ENCODE measurements at regions not wholly inside any gene's neighbourhood (a gene's known extent, or its start where the extent isn't known, plus 50 kb on each side); places are given as distances from the start of the nearest gene placed in this dataset.
"Not testable (repeated sequence)": the region's sequence is repeated elsewhere in the genome, so short reads cannot be mapped to it uniquely, and the experiment has no call there.

- DNase-seq (ENCODE audit: low spot score), result not testable (repeated sequence)
Measured at GRCh38 chr15:22519213-22519612, 60.5 kb downstream of the GOLGA6L22 start.

- DNase-seq (ENCODE audit: low spot score), result not testable (repeated sequence)
Measured at GRCh38 chr15:22526537-22526936, 67.8 kb downstream of the GOLGA6L22 start.

GRCh38 chr15:22527016-22527415 lies 68.3 kb downstream of the GOLGA6L22 start:
- not testable (repeated sequence) for DNase-seq (ENCODE audit: low spot score)

GRCh38 chr15:22529200-22529599 lies 70.5 kb downstream of the GOLGA6L22 start:
- not testable (repeated sequence) for DNase-seq (ENCODE audit: low spot score)

- not testable (repeated sequence) for DNase-seq (ENCODE audit: low spot score)
Measured at GRCh38 chr15:22559701-22560100, 101.0 kb downstream of the GOLGA6L22 start.

- DNase-seq (ENCODE audit: low spot score), result not testable (repeated sequence)
Measured at GRCh38 chr15:22561716-22562115, 103.0 kb downstream of the GOLGA6L22 start.

- DNase-seq (ENCODE audit: low spot score), result not testable (repeated sequence)
Measured at GRCh38 chr15:22566510-22566909, 107.8 kb downstream of the GOLGA6L22 start.

GRCh38 chr15:22569486-22569885 lies 110.8 kb downstream of the GOLGA6L22 start:
- DNase-seq (ENCODE audit: low spot score), result not testable (repeated sequence)

GRCh38 chr15:22572152-22572735 lies 113.5 kb downstream of the GOLGA6L22 start:
- DNase-seq (ENCODE audit: low spot score), result not testable (repeated sequence)

GRCh38 chr15:22572792-22573191 lies 114.1 kb downstream of the GOLGA6L22 start:
- DNase-seq (ENCODE audit: low spot score), result not testable (repeated sequence)

GRCh38 chr15:22577828-22578227 lies 119.1 kb downstream of the GOLGA6L22 start:
- DNase-seq (ENCODE audit: low spot score), result not testable (repeated sequence)

- not testable (repeated sequence) for DNase-seq (ENCODE audit: low spot score)
Measured at GRCh38 chr15:22579213-22579612, 120.5 kb downstream of the GOLGA6L22 start.

GRCh38 chr15:22587391-22587790 lies 128.7 kb downstream of the GOLGA6L22 start:
- not testable (repeated sequence) for DNase-seq (ENCODE audit: low spot score)

- not testable (repeated sequence) for DNase-seq (ENCODE audit: low spot score)
Measured at GRCh38 chr15:22598552-22598951, 139.8 kb downstream of the GOLGA6L22 start.

GRCh38 chr15:22599526-22600320 lies 141.0 kb downstream of the GOLGA6L22 start:
- not testable (repeated sequence) for DNase-seq (ENCODE audit: low spot score)

GRCh38 chr15:22616976-22617375 lies 158.3 kb downstream of the GOLGA6L22 start:
- DNase-seq (ENCODE audit: low spot score), result not testable (repeated sequence)

- DNase-seq (ENCODE audit: low spot score), result not testable (repeated sequence)
Measured at GRCh38 chr15:22631789-22632188, 154.7 kb upstream of the NIPA1 start.

- not testable (repeated sequence) for DNase-seq (ENCODE audit: low spot score)
Measured at GRCh38 chr15:22639983-22640382, 146.5 kb upstream of the NIPA1 start.

GRCh38 chr15:22649458-22649857 lies 137.0 kb upstream of the NIPA1 start:
- not testable (repeated sequence) for DNase-seq (ENCODE audit: low spot score)

- not testable (repeated sequence) for DNase-seq (ENCODE audit: low spot score)
Measured at GRCh38 chr15:22651179-22651578, 135.3 kb upstream of the NIPA1 start.

- peak; percentile 22 for DNase-seq (ENCODE audit: low spot score)
Measured at GRCh38 chr15:22664294-22665058, 122.0 kb upstream of the NIPA1 start.

- peak; percentile 29 for DNase-seq (ENCODE audit: low spot score)
Measured at GRCh38 chr15:22665059-22665702, 121.3 kb upstream of the NIPA1 start.
